Stimulated activated CD4-positive, alpha-beta T cell treated with anti-CD3 and anti-CD28 coated beads, Interleukin-4, amount 100 ng/mL, for 48 hours (primary cell): ENCODE measurements at regions not wholly inside any gene's neighbourhood (a gene's known extent, or its start where the extent isn't known, plus 50 kb on each side); places are given as distances from the start of the nearest gene placed in this dataset.

Experiments
- DNase-seq, 2 donors: peaks; one replicate each; pipeline ENCODE4 v3.0.0-alpha.2; 2020; ENCODE audit warnings: low read depth in 2 of 2

GRCh38 chr17:15109608-15110007 lies 155.5 kb downstream of the PMP22 start:
- DNase-seq = no peak

- no peak for DNase-seq
These were observed 156.1 kb downstream of the PMP22 start for GRCh38 chr17:15108992-15109391.

GRCh38 chr17:15106540-15106939 lies 158.6 kb downstream of the PMP22 start:
- no peak for DNase-seq

GRCh38 chr17:15103785-15104184 lies 161.3 kb downstream of the PMP22 start:
- DNase-seq = no peak

- DNase-seq = no peak
These were observed 164.0 kb downstream of the PMP22 start for GRCh38 chr17:15101175-15101574.

- no peak for DNase-seq
These were observed 168.6 kb downstream of the PMP22 start for GRCh38 chr17:15096511-15096910.

GRCh38 chr17:15095935-15096334 lies 169.2 kb downstream of the PMP22 start:
- DNase-seq = no peak

GRCh38 chr17:15092762-15093161 lies 172.4 kb downstream of the PMP22 start:
- no peak for DNase-seq

- DNase-seq = no peak
These were observed 172.9 kb downstream of the PMP22 start for GRCh38 chr17:15092261-15092660.

- DNase-seq = no peak
These were observed 173.3 kb downstream of the PMP22 start for GRCh38 chr17:15091825-15092224.

- no peak for DNase-seq
These were observed 174.6 kb downstream of the PMP22 start for GRCh38 chr17:15090533-15090932.

- DNase-seq = no peak
These were observed 177.2 kb downstream of the PMP22 start for GRCh38 chr17:15087946-15088345.

- DNase-seq = no peak
These were observed 178.3 kb downstream of the PMP22 start for GRCh38 chr17:15086776-15087295.

- DNase-seq = no peak
These were observed 179.0 kb downstream of the PMP22 start for GRCh38 chr17:15085890-15086677.

GRCh38 chr17:15083225-15083624 lies 181.9 kb downstream of the PMP22 start:
- no peak for DNase-seq

- no peak for DNase-seq
These were observed 184.1 kb downstream of the PMP22 start for GRCh38 chr17:15081008-15081407.

- DNase-seq = no peak
These were observed 186.6 kb downstream of the PMP22 start for GRCh38 chr17:15078570-15078969.

- no peak for DNase-seq
These were observed 188.0 kb downstream of the PMP22 start for GRCh38 chr17:15076991-15077663.

- no peak for DNase-seq
These were observed 213.2 kb downstream of the PMP22 start for GRCh38 chr17:15051933-15052332.

- no peak for DNase-seq
These were observed 215.3 kb downstream of the PMP22 start for GRCh38 chr17:15049795-15050160.

- no peak for DNase-seq
These were observed 216.0 kb downstream of the PMP22 start for GRCh38 chr17:15048933-15049794.

- DNase-seq = no peak
These were observed 216.7 kb downstream of the PMP22 start for GRCh38 chr17:15048381-15048780.
